ENCODE measurements at regions not wholly inside any gene's neighbourhood (a gene's known extent, or its start where the extent isn't known, plus 50 kb on each side); places are given as distances from the start of the nearest gene placed in this dataset.

DNA sequence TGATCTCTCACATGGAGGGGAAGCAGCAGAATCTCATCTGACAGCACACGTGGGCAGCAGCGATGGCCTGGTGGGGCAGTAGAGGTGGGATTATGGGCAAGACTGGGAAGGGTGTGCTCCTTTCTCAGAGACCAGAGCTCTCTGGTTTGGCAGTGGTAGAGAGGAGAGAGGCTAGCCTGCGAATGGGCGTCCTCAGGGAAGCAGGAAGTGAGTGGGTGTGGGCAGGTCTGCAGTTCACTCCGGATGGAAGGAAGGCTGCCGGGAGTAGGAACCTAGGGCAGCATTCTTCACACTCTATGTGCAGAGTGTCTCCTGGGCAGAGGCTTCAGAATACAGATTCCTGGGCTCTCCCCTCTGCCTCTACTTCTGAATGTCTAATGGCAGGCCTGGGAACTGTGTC is 162.8 kb upstream of the BMPER start:
- no peak for TF ChIP-seq SMC3 (IDR thresholded peaks at IDR 0.05; ENCODE audit: low read length)
- no peak for TF ChIP-seq TEAD2 (CRISPR knock-in tag; IDR thresholded peaks at IDR 0.05)
- TF ChIP-seq FOSL2 (CRISPR knock-in tag; IDR thresholded peaks at IDR 0.05) = no peak
- TF ChIP-seq, protein P1, sequence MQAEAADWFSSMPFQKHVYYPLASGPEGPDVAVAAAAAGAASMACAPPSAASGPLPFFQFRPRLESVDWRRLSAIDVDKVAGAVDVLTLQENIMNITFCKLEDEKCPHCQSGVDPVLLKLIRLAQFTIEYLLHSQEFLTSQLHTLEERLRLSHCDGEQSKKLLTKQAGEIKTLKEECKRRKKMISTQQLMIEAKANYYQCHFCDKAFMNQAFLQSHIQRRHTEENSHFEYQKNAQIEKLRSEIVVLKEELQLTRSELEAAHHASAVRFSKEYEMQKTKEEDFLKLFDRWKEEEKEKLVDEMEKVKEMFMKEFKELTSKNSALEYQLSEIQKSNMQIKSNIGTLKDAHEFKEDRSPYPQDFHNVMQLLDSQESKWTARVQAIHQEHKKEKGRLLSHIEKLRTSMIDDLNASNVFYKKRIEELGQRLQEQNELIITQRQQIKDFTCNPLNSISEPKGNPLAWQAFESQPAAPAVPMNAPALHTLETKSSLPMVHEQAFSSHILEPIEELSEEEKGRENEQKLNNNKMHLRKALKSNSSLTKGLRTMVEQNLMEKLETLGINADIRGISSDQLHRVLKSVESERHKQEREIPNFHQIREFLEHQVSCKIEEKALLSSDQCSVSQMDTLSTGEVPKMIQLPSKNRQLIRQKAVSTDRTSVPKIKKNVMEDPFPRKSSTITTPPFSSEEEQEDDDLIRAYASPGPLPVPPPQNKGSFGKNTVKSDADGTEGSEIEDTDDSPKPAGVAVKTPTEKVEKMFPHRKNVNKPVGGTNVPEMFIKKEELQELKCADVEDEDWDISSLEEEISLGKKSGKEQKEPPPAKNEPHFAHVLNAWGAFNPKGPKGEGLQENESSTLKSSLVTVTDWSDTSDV (CRISPR knock-in tag; IDR thresholded peaks at IDR 0.05) = no peak
- TF ChIP-seq, protein P2, sequence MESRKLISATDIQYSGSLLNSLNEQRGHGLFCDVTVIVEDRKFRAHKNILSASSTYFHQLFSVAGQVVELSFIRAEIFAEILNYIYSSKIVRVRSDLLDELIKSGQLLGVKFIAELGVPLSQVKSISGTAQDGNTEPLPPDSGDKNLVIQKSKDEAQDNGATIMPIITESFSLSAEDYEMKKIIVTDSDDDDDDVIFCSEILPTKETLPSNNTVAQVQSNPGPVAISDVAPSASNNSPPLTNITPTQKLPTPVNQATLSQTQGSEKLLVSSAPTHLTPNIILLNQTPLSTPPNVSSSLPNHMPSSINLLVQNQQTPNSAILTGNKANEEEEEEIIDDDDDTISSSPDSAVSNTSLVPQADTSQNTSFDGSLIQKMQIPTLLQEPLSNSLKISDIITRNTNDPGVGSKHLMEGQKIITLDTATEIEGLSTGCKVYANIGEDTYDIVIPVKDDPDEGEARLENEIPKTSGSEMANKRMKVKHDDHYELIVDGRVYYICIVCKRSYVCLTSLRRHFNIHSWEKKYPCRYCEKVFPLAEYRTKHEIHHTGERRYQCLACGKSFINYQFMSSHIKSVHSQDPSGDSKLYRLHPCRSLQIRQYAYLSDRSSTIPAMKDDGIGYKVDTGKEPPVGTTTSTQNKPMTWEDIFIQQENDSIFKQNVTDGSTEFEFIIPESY (CRISPR knock-in tag; IDR thresholded peaks at IDR 0.05) = no peak
- no peak for TF ChIP-seq KLF16 (CRISPR knock-in tag; IDR thresholded peaks at IDR 0.05)
- TF ChIP-seq, protein P3, sequence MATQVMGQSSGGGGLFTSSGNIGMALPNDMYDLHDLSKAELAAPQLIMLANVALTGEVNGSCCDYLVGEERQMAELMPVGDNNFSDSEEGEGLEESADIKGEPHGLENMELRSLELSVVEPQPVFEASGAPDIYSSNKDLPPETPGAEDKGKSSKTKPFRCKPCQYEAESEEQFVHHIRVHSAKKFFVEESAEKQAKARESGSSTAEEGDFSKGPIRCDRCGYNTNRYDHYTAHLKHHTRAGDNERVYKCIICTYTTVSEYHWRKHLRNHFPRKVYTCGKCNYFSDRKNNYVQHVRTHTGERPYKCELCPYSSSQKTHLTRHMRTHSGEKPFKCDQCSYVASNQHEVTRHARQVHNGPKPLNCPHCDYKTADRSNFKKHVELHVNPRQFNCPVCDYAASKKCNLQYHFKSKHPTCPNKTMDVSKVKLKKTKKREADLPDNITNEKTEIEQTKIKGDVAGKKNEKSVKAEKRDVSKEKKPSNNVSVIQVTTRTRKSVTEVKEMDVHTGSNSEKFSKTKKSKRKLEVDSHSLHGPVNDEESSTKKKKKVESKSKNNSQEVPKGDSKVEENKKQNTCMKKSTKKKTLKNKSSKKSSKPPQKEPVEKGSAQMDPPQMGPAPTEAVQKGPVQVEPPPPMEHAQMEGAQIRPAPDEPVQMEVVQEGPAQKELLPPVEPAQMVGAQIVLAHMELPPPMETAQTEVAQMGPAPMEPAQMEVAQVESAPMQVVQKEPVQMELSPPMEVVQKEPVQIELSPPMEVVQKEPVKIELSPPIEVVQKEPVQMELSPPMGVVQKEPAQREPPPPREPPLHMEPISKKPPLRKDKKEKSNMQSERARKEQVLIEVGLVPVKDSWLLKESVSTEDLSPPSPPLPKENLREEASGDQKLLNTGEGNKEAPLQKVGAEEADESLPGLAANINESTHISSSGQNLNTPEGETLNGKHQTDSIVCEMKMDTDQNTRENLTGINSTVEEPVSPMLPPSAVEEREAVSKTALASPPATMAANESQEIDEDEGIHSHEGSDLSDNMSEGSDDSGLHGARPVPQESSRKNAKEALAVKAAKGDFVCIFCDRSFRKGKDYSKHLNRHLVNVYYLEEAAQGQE (IDR thresholded peaks at IDR 0.05; ENCODE audit: borderline replicate concordance in 1 of 2, low read depth in 1 of 2, low read length in 2 of 2) = no peak
- TF ChIP-seq YY1 (IDR thresholded peaks at IDR 0.05; ENCODE audit: insufficient read depth, insufficient replicate concordance, low read depth, low read length) = no peak
- TF ChIP-seq KDM1A (CRISPR knock-in tag; IDR thresholded peaks at IDR 0.05) = no peak

All from HepG2 (cell line).